Astrocyte of the spinal cord (primary cell): ENCODE measurements at regions not wholly inside any gene's neighbourhood (a gene's known extent, or its start where the extent isn't known, plus 50 kb on each side); places are given as distances from the start of the nearest gene placed in this dataset.

Source experiments
- DNase-seq: peaks from one replicate; pipeline ENCODE4 v3.0.0; 2011; ENCODE audit warnings: low read depth, low spot score
- H3K4me3 ChIP-seq: 2 replicates; pipeline ENCODE4 v1.5.1; 2011; ENCODE audit warnings: low read depth, mild to moderate bottlenecking, low read length, moderate library complexity
- in situ Hi-C: cut with HindIII; loops from 2 replicates; pipeline ENCODE4 v1.10.0; 2017; ENCODE audit warnings: low sequenced_read_pairs
- TF ChIP-seq, protein P1 (sequence below): IDR thresholded peaks from 2 replicates; pipeline ENCODE4 v1.5.1; 2012; ENCODE audit warnings: low read depth, mild to moderate bottlenecking, low read length, inconsistent platforms

GRCh38 chr16:6091021-6091420, 993.4 kb upstream of the EEF2KMT start:
- TF ChIP-seq, protein P1, sequence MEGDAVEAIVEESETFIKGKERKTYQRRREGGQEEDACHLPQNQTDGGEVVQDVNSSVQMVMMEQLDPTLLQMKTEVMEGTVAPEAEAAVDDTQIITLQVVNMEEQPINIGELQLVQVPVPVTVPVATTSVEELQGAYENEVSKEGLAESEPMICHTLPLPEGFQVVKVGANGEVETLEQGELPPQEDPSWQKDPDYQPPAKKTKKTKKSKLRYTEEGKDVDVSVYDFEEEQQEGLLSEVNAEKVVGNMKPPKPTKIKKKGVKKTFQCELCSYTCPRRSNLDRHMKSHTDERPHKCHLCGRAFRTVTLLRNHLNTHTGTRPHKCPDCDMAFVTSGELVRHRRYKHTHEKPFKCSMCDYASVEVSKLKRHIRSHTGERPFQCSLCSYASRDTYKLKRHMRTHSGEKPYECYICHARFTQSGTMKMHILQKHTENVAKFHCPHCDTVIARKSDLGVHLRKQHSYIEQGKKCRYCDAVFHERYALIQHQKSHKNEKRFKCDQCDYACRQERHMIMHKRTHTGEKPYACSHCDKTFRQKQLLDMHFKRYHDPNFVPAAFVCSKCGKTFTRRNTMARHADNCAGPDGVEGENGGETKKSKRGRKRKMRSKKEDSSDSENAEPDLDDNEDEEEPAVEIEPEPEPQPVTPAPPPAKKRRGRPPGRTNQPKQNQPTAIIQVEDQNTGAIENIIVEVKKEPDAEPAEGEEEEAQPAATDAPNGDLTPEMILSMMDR: no peak

GRCh38 chr16:6081320-6081976, 983.9 kb upstream of the EEF2KMT start:
- H3K4me3 ChIP-seq: no peak overlapping the region
- peak; percentile 14 for DNase-seq
- TF ChIP-seq, protein P1: peak; percentile 76
- in situ Hi-C loops: no loop called here

More at GRCh38 chr16:6091021-6091420, 993.4 kb upstream of the EEF2KMT start:
- no peak overlapping the region for H3K4me3 ChIP-seq
- no peak for DNase-seq
- in situ Hi-C loops: no loop called here

DNA sequence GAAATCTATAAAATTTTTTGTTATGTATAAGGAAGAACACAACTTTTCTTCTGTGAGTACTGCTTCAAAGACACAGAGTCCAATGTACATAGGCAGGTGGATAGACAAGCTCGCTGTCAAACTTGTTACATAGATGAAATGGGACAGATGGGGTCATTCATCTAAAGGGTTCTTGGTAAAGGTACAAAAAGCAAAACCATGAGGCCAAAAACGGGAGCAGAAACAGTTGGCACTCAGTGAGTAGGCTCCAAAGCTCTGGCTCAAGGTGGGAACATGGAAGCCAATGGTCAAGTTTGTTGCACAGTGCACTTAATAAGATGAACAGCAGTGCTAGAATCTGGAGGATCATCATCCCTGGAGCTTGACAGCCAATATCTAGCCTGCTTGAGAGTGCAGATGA, 979.0 kb upstream of the EEF2KMT start:
- TF ChIP-seq, protein P1: no peak
- H3K4me3 ChIP-seq: no peak overlapping the region
- in situ Hi-C loops: no loop called here
- no peak for DNase-seq

GRCh38 chr16:6068063-6068462, 970.5 kb upstream of the EEF2KMT start:
- in situ Hi-C loops: no loop called here
- TF ChIP-seq, protein P1: no peak
- no peak for DNase-seq
- no peak overlapping the region for H3K4me3 ChIP-seq

- DNase-seq: no peak
- no peak overlapping the region for H3K4me3 ChIP-seq
- in situ Hi-C loops: no loop called here
- TF ChIP-seq, protein P1: no peak
These were observed 969.1 kb upstream of the EEF2KMT start for GRCh38 chr16:6066652-6067051.

- no peak for DNase-seq
- in situ Hi-C loops: no loop called here
- TF ChIP-seq, protein P1: no peak
- H3K4me3 ChIP-seq: no peak overlapping the region
These were observed 965.9 kb upstream of the EEF2KMT start for GRCh38 chr16:6063526-6063925.
